ENCODE measurements at regions not wholly inside any gene's neighbourhood (a gene's known extent, or its start where the extent isn't known, plus 50 kb on each side); places are given as distances from the start of the nearest gene placed in this dataset.

GRCh38 chr14:101123618-101124510 lies 220.3 kb upstream of the RTL1 start:
- no peak for DNase-seq

DNA sequence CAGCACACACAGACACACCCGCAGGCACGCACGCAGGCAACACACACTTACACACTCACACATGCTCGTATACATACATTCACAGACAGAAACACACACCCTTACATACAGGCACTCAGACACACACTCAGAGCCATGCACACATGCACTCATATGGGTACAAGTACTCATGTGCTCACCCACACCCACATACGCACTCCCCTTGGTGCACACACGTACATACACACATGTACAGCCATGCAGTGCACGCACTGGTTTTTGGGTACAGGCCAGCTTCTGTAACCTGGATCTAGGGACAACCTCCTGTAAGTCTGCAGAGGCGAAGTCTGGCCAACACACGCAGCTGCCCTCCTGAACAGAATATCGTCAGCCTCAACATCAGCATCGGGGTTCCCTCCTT lies 221.3 kb upstream of the RTL1 start:
- no peak for DNase-seq

DNA sequence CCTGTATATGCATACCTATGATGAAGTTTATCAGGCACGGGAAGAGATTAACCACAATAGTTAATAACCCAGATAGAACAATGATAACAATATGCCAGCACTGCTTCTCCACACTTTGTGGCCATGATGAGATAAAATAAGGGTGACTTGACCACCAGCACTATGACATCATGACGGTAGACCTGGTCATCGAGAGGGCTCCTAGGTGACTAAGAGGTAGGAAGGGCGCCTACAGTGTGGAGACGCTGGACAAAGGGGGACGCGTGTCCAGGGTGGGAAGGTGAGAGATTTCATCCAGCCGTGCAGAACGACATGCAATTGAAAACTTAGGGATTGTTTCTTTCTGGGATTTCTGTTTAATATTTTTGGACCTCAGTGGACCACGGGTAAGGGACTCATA lies 221.8 kb upstream of the RTL1 start:
- no peak for DNase-seq

DNA sequence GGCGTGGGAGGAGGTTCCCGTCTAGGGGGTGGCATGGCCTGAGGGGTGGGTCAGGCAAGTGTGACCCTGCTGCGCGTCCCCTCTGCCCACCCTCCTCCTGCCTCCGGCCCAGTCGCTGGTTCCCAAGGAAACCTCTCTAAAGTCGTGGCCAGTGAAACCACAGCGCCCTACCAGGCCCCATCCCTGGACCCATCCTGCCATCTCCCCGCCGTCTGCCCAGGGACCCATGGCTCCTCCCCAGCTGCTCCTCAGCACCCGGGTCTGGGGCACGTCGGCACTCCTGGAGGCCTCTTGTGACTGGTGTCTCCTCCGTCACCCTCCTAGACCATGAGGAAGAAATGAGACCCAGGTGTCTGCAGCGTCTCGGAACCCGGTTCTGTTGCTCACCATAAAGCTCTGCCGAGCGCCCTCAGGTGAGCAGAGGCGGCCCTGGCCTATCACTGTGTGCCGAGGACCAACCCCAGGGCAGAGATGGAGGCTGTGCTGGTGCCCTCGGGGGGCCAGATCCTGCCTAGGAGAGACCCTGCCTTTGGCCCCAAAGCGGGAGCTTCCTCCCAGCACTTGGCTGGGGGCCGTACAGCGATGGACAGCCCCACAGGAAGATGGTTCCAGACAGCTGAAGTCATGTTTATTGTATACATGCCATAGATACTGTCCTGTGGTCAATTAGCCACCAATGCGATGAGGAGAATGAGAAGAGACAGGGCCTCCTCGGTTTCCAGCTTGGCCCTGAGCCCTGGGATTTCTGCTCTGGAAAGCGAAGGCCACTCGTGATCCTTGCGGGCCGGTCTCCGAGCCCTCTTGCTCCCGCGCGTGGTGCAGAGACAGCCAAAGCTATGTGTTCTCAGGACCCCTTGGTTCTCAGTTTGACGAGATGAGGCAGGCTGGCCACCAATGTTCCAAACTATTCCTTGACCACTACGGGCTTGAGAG lies 222.5 kb upstream of the RTL1 start:
- no peak for DNase-seq

DNA sequence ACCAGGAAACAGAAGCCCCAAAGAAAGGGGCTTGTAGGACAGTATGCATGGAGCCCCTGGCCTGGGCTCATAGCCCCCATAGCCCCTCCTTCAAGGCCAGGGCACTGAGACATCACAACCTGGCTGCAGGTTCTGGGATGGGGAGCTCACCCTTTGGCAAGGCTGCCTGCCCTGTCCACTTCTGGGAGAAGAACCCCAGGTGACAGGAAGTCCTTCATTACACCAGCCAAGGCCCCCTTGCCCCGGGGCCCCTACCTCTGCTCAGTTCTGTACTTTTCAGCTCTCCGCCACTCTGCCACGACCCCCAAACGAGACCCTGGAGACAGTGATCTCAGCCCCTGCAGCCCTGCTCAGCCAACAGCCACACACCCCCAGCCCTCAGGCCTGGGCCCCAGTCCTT lies 223.2 kb upstream of the RTL1 start:
- DNase-seq, result no peak

DNA sequence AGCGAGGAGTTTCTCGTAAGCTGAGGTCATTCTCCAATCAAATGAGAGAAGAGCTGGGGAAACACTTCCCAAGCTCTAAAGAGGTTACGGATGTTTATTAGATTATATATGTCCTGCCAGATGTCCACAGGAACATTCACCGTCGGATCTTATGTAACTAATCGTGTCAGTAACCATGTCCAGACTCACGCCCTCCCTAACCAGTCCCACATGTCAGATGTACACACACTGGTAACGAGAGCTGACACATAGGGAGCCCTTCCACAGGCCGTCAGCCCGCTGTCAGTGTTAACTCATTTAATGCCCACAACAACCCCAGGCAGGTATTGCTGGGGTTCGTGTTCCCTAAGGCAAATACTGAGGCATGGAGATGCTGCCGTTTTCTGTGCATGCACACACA lies 223.7 kb upstream of the RTL1 start:
- DNase-seq, result no peak

GRCh38 chr14:101128478-101129321 lies 225.2 kb upstream of the RTL1 start:
- no peak for DNase-seq

GRCh38 chr14:101129521-101130167 lies 226.1 kb upstream of the RTL1 start:
- DNase-seq, result no peak

GRCh38 chr14:101130861-101131260 lies 227.3 kb upstream of the RTL1 start:
- DNase-seq, result no peak

DNA sequence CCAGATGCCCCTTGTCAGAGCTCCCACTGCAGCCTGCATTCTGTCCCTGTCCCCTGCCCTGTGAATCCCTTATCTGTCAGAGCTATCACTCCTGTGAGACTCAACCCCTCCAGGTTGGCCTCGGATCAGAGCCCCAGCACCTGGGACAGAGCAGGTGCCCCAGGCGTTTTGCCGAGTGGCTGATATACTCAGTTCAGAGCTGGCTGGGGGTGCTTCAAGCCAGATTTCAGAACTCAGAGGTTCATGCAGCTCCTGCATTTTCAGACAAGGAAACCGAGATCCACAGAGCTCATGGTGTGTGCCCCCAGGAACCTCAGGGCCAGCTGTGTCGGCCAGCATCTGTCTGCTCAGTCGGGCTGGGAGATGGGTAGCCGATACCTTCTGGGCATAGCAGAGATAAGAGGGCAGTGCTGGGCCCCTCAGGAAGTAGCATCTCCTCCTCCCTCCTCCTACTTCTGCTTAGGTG lies 228.0 kb upstream of the RTL1 start:
- no peak for DNase-seq

GRCh38 chr14:101132051-101132571 lies 228.6 kb upstream of the RTL1 start:
- no peak for DNase-seq

GRCh38 chr14:101132588-101132987 lies 229.1 kb upstream of the RTL1 start:
- no peak for DNase-seq

GRCh38 chr14:101133068-101133467 lies 229.5 kb upstream of the RTL1 start:
- DNase-seq, result no peak

GRCh38 chr14:101134161-101134631 lies 230.7 kb upstream of the RTL1 start:
- DNase-seq, result no peak

GRCh38 chr14:101134851-101135433 lies 231.4 kb upstream of the RTL1 start:
- no peak for DNase-seq

GRCh38 chr14:101135796-101136742 lies 232.5 kb upstream of the RTL1 start:
- no peak for DNase-seq

GRCh38 chr14:101137234-101137633 lies 233.7 kb upstream of the RTL1 start:
- DNase-seq, result no peak

GRCh38 chr14:101147848-101148247 lies 244.3 kb upstream of the RTL1 start:
- no peak for DNase-seq

DNA sequence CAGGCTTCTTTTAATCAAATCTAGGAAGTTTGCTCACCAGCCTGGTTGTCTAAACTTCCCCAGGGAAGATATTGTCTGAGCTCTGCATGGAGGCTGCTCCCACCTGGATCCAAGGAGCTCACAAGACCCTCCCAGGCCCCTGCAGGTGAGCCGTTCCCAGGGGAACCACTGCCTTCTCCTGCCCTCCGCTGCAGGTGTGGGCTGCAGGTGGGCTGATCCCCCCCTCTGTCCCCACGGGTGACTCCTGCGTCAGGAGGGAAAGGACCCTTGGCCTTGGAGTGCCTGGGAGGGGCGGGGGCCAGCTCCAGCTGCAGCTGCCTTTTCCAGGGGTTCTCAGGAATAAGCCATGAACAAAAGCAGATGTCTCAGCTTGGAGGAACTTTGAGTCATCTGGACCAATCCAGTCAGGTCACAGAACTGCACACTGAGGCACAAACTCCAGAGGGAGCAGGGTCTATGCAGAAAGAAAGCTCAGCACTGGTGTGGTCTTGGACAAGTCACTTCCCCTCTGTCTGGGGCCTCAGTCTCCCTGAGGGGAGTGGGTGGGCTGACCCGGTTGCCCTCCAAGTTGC lies 246.6 kb upstream of the RTL1 start:
- no peak for DNase-seq

All from NCI-H524 treated with DMSO at 0.1 percent for 48 hours (cell line).